ENCODE measurements at regions not wholly inside any gene's neighbourhood (a gene's known extent, or its start where the extent isn't known, plus 50 kb on each side); places are given as distances from the start of the nearest gene placed in this dataset.

- no peaks in the 10 kb centered on the region for H3K79me2 ChIP-seq (replicated peaks; ENCODE audit: insufficient read depth)
- Mint-ChIP-seq H3K4me1 (peaks cover 35% of the 10 kb centered on the region), H3K27me3 (ENCODE audit: insufficient read depth, low read depth, poor library complexity) (peaks cover 2% of the 10 kb centered on the region), H3K9me3 (peaks cover 2% of the 10 kb centered on the region; the same call in 1 of the 3 replicates), H3K4me3 (no peak overlapping the region), H3K36me3 (ENCODE audit: low read depth) (no peaks in the 10 kb centered on the region; the same call in 2 of the 3 replicates), H3K27ac (no peak overlapping the region)
- peaks cover 25% of the 10 kb centered on the region for H3K4me1 ChIP-seq (ENCODE audit: insufficient read depth)
- H3K4me3 ChIP-seq = no peak overlapping the region
- no peaks in the 10 kb centered on the region for H4K20me1 ChIP-seq (replicated peaks; ENCODE audit: insufficient read depth)
- TF ChIP-seq, protein P1, sequence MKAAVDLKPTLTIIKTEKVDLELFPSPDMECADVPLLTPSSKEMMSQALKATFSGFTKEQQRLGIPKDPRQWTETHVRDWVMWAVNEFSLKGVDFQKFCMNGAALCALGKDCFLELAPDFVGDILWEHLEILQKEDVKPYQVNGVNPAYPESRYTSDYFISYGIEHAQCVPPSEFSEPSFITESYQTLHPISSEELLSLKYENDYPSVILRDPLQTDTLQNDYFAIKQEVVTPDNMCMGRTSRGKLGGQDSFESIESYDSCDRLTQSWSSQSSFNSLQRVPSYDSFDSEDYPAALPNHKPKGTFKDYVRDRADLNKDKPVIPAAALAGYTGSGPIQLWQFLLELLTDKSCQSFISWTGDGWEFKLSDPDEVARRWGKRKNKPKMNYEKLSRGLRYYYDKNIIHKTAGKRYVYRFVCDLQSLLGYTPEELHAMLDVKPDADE (IDR thresholded peaks at IDR 0.05) = no peak
- TF ChIP-seq POLR2AphosphoS5 (IDR thresholded peaks at IDR 0.05; ENCODE audit: low read depth) (no peak), STAT1 (IDR thresholded peaks at IDR 0.05; ENCODE audit: unreplicated experiment) (no peak), EZH2 (IDR thresholded peaks at IDR 0.05; ENCODE audit: low read depth, unreplicated experiment) (no peak), EZH2phosphoT487 (IDR thresholded peaks at IDR 0.05; ENCODE audit: unreplicated experiment) (no peak), CREB1 (CRISPR knock-in tag; IDR thresholded peaks at IDR 0.05; ENCODE audit: low read depth) (no peak)
- TF ChIP-seq, protein P2, sequence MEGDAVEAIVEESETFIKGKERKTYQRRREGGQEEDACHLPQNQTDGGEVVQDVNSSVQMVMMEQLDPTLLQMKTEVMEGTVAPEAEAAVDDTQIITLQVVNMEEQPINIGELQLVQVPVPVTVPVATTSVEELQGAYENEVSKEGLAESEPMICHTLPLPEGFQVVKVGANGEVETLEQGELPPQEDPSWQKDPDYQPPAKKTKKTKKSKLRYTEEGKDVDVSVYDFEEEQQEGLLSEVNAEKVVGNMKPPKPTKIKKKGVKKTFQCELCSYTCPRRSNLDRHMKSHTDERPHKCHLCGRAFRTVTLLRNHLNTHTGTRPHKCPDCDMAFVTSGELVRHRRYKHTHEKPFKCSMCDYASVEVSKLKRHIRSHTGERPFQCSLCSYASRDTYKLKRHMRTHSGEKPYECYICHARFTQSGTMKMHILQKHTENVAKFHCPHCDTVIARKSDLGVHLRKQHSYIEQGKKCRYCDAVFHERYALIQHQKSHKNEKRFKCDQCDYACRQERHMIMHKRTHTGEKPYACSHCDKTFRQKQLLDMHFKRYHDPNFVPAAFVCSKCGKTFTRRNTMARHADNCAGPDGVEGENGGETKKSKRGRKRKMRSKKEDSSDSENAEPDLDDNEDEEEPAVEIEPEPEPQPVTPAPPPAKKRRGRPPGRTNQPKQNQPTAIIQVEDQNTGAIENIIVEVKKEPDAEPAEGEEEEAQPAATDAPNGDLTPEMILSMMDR (conservative IDR thresholded peaks at IDR 0.05; ENCODE audit: low read depth in 2 of 2) = no peak
- H3K27me3 ChIP-seq (ENCODE audit: insufficient read depth) = no peaks in the 10 kb centered on the region
- no peak for DNase-seq (ENCODE audit: low spot score)
- H3K36me3 ChIP-seq (ENCODE audit: insufficient read depth) = no peaks in the 10 kb centered on the region
- peaks cover 20% of the 10 kb centered on the region for H3K9me2 ChIP-seq (ENCODE audit: insufficient read depth)
- H2AFZ ChIP-seq = no peak overlapping the region
- no peak for ATAC-seq
- no peaks in the 10 kb centered on the region for H3F3A ChIP-seq (replicated peaks; ENCODE audit: low read depth)
- no peak overlapping the region for H3K4me2 ChIP-seq
- H3K27ac ChIP-seq (ENCODE audit: low read depth) = no peak overlapping the region
Observed at GRCh38 chr3:34075975-34076374, 277.5 kb downstream of the PDCD6IP start.

DNA sequence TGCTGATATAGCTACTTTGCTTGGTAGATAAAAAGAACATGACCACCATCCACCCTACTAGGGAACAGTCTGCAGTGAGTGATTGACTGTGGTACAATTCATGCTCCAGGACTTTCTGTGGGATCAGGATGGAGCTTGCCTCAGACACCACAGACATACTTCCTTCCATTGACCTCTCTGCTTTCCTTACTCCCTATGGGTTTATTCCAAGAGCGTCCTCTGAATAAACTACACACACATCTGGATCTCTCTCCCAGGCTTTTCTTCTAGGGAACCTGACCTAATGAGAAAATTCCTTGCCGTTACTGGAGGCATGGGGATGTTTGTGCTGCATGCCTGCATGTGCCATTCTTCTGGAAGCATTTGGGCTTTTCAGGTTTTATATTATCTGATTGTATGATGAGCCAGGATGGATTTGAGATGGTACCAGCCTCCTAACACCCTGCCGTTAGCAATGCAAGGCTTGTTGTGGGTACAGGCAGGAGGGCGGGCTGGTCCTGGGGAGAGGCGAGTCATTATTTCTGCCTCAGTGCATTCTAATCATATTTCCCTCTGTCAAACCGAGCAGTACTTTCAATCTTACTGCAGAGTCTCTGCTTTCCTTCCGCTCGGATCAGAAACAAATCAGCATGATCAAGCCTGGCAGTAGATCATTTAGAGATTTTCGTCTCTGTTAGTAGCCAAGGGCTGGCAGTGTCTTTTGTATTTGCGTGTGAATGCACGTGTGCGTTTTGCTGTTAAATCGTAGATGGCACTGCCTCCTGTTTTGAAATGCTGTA is 279.2 kb downstream of the PDCD6IP start:
- Mint-ChIP-seq H3K27me3 (ENCODE audit: insufficient read depth, low read depth, poor library complexity) (no peaks in the 10 kb centered on the region), H3K4me3 (no peak overlapping the region), H3K4me1 (peaks cover 23% of the 10 kb centered on the region), H3K9me3 (peaks cover 2% of the 10 kb centered on the region; the same call in 1 of the 3 replicates), H3K27ac (no peak overlapping the region; the same call in 1 of the 2 replicates), H3K36me3 (ENCODE audit: low read depth) (no peaks in the 10 kb centered on the region; the same call in 2 of the 3 replicates)
- no peaks in the 10 kb centered on the region for H3K27me3 ChIP-seq (ENCODE audit: insufficient read depth)
- H3K27ac ChIP-seq (ENCODE audit: low read depth) = no peak overlapping the region
- no peak for DNase-seq (ENCODE audit: low spot score)
- H3K9me2 ChIP-seq (ENCODE audit: insufficient read depth) = peaks cover 16% of the 10 kb centered on the region
- no peak overlapping the region for H3K4me3 ChIP-seq
- no peaks in the 10 kb centered on the region for H3K36me3 ChIP-seq (ENCODE audit: insufficient read depth)
- H3K4me1 ChIP-seq (ENCODE audit: insufficient read depth) = peaks cover 23% of the 10 kb centered on the region
- ATAC-seq = no peak
- H3K4me2 ChIP-seq = no peak overlapping the region
- no peaks in the 10 kb centered on the region for H3K79me2 ChIP-seq (replicated peaks; ENCODE audit: insufficient read depth)
- H2AFZ ChIP-seq = peak overlapping the region; percentile 81; the same call in 1 of the 2 replicates
- no peaks in the 10 kb centered on the region for H4K20me1 ChIP-seq (replicated peaks; ENCODE audit: insufficient read depth)
- H3F3A ChIP-seq (replicated peaks; ENCODE audit: low read depth) = no peaks in the 10 kb centered on the region
- no peak for TF ChIP-seq ZNF331 (CRISPR knock-in tag; IDR thresholded peaks at IDR 0.05; ENCODE audit: low read depth)
- TF ChIP-seq EZH2phosphoT487 (IDR thresholded peaks at IDR 0.05; ENCODE audit: unreplicated experiment) = no peak
- TF ChIP-seq ZNF114 (CRISPR knock-in tag; IDR thresholded peaks at IDR 0.05) = no peak
- TF ChIP-seq, protein P1 (IDR thresholded peaks at IDR 0.05) = no peak
- TF ChIP-seq CREB1 (CRISPR knock-in tag; IDR thresholded peaks at IDR 0.05; ENCODE audit: low read depth) = no peak
- no peak for TF ChIP-seq JUNB (IDR thresholded peaks at IDR 0.05; ENCODE audit: unreplicated experiment)
- TF ChIP-seq EZH2 (IDR thresholded peaks at IDR 0.05; ENCODE audit: low read depth, unreplicated experiment) = no peak
- no peak for TF ChIP-seq POLR2AphosphoS5 (IDR thresholded peaks at IDR 0.05; ENCODE audit: low read depth)
- TF ChIP-seq, protein P2 (conservative IDR thresholded peaks at IDR 0.05; ENCODE audit: low read depth in 2 of 2) = no peak
- no peak for TF ChIP-seq NANOG (IDR thresholded peaks at IDR 0.05; ENCODE audit: borderline replicate concordance)

Measured in GM23338 (cell line).